ENCODE measurements at regions not wholly inside any gene's neighbourhood (a gene's known extent, or its start where the extent isn't known, plus 50 kb on each side); places are given as distances from the start of the nearest gene placed in this dataset.

- DNase-seq: peak; percentile 31
These were observed 227.4 kb downstream of the SLC7A11 start for GRCh38 chr4:138014590-138015288.

- no peak for DNase-seq
These were observed 228.5 kb downstream of the SLC7A11 start for GRCh38 chr4:138013625-138014024.

- no peak for DNase-seq
These were observed 231.5 kb downstream of the SLC7A11 start for GRCh38 chr4:138010639-138011038.

- no peak for DNase-seq
These were observed 234.6 kb downstream of the SLC7A11 start for GRCh38 chr4:138007572-138007971.

GRCh38 chr4:138005486-138005885, 236.7 kb downstream of the SLC7A11 start:
- peak; percentile 64 for DNase-seq

- DNase-seq: peak; percentile 54
These were observed 238.9 kb downstream of the SLC7A11 start for GRCh38 chr4:138003248-138003647.

GRCh38 chr4:137998666-137999429, 243.3 kb downstream of the SLC7A11 start:
- DNase-seq: peak; percentile 96

GRCh38 chr4:137997496-137997895, 244.7 kb downstream of the SLC7A11 start:
- DNase-seq: no peak

GRCh38 chr4:137994853-137995252, 247.3 kb downstream of the SLC7A11 start:
- peak; percentile 83 for DNase-seq

GRCh38 chr4:137993232-137993631, 248.9 kb downstream of the SLC7A11 start:
- DNase-seq: no peak

- peak; percentile 67 for DNase-seq
These were observed 260.9 kb downstream of the SLC7A11 start for GRCh38 chr4:137981277-137981676.

- DNase-seq: no peak
These were observed 261.5 kb downstream of the SLC7A11 start for GRCh38 chr4:137980641-137981040.

- DNase-seq: no peak
These were observed 262.2 kb downstream of the SLC7A11 start for GRCh38 chr4:137979938-137980337.

GRCh38 chr4:137968956-137969678, 273.0 kb downstream of the SLC7A11 start:
- DNase-seq: peak; percentile 67

- no peak for DNase-seq
These were observed 274.5 kb downstream of the SLC7A11 start for GRCh38 chr4:137967480-137968190.

- no peak for DNase-seq
These were observed 275.6 kb downstream of the SLC7A11 start for GRCh38 chr4:137966504-137966903.

GRCh38 chr4:137961051-137961438, 281.1 kb downstream of the SLC7A11 start:
- DNase-seq: no peak

GRCh38 chr4:137960371-137961050, 281.6 kb downstream of the SLC7A11 start:
- DNase-seq: peak; percentile 95

GRCh38 chr4:137957806-137958205, 284.3 kb downstream of the SLC7A11 start:
- DNase-seq: no peak

- peak; percentile 58 for DNase-seq
These were observed 285.9 kb downstream of the SLC7A11 start for GRCh38 chr4:137956256-137956655.

GRCh38 chr4:137955595-137955994, 286.6 kb downstream of the SLC7A11 start:
- no peak for DNase-seq

- peak; percentile 6 for DNase-seq
These were observed 290.0 kb downstream of the SLC7A11 start for GRCh38 chr4:137952116-137952515.

All from fibroblast of upper back skin (primary cell).